Trophoblast cell (in vitro differentiated cells and primary cell): ENCODE measurements at regions not wholly inside any gene's neighbourhood (a gene's known extent, or its start where the extent isn't known, plus 50 kb on each side); places are given as distances from the start of the nearest gene placed in this dataset.

Experiments
- DNase-seq, 2 donors: peaks; one replicate each; pipeline ENCODE4 v3.0.0-alpha.2; 2016
- H2AFZ ChIP-seq: 2 replicates; pipeline ENCODE4 v1.6.1; 2013; ENCODE audit warnings: low read length, moderate library complexity, mild to moderate bottlenecking; ENCODE audit not compliant: insufficient read depth, poor library complexity
- H2AK5ac ChIP-seq: 2 replicates; pipeline ENCODE4 v1.6.1; 2013; ENCODE audit warnings: mild to moderate bottlenecking, low read length
- H2BK120ac ChIP-seq: 2 replicates; pipeline ENCODE4 v1.6.1; 2013; ENCODE audit warnings: low read length, mild to moderate bottlenecking, moderate library complexity; ENCODE audit not compliant: insufficient read depth, poor library complexity
- H2BK12ac ChIP-seq: 2 replicates; pipeline ENCODE4 v1.6.1; 2013; ENCODE audit warnings: mild to moderate bottlenecking, low read length, moderate library complexity
- H2BK5ac ChIP-seq: 2 replicates; pipeline ENCODE4 v1.6.1; 2013; ENCODE audit warnings: low read length, low read depth, moderate library complexity, mild to moderate bottlenecking; ENCODE audit not compliant: poor library complexity
- H3K14ac ChIP-seq: 2 replicates; pipeline ENCODE4 v1.6.1; 2013; ENCODE audit warnings: mild to moderate bottlenecking, low read length
- H3K18ac ChIP-seq: 2 replicates; pipeline ENCODE4 v1.6.1; 2013; ENCODE audit warnings: mild to moderate bottlenecking, low read length
- H3K23ac ChIP-seq: 2 replicates; pipeline ENCODE4 v1.6.1; 2013; ENCODE audit warnings: low read length
- H3K27ac ChIP-seq: 2 replicates; pipeline ENCODE4 v1.5.1; 2013; ENCODE audit warnings: low read depth, mild to moderate bottlenecking, inconsistent platforms, low read length, moderate library complexity
- H3K27me3 ChIP-seq: 2 replicates; pipeline ENCODE4 v1.6.1; 2013; ENCODE audit warnings: inconsistent platforms, mild to moderate bottlenecking, low read length, moderate library complexity; ENCODE audit not compliant: insufficient read depth
- H3K36me3 ChIP-seq, 2 experiments: 1 replicate in 1 of 2; 2 replicates in 1 of 2; pipeline ENCODE4 v1.6.1; 2013; ENCODE audit warnings: low read length in 2 of 2, mild to moderate bottlenecking in 2 of 2, moderate library complexity in 1 of 2; ENCODE audit not compliant: insufficient read depth in 2 of 2, control insufficient read depth in 1 of 2
- H3K4ac ChIP-seq: 2 replicates; pipeline ENCODE4 v1.6.1; 2013; ENCODE audit warnings: low read depth, mild to moderate bottlenecking, low read length, moderate library complexity
- H3K4me1 ChIP-seq, 2 experiments: 1 replicate in 1 of 2; 2 replicates in 1 of 2; pipeline ENCODE4 v1.6.1; 2013; ENCODE audit warnings: low read length in 2 of 2, mild to moderate bottlenecking in 2 of 2, moderate library complexity in 1 of 2; ENCODE audit not compliant: insufficient read depth in 2 of 2, control insufficient read depth in 1 of 2
- H3K4me2 ChIP-seq: 2 replicates; pipeline ENCODE4 v1.6.1; 2013; ENCODE audit warnings: inconsistent platforms, mild to moderate bottlenecking, low read length, moderate library complexity
- H3K4me3 ChIP-seq: 2 replicates; pipeline ENCODE4 v1.5.1; 2013; ENCODE audit warnings: mild to moderate bottlenecking, low read depth, low read length, inconsistent platforms
- H3K79me1 ChIP-seq: one replicate; pipeline ENCODE4 v1.6.1; 2013; ENCODE audit warnings: low read length
- H3K79me2 ChIP-seq: 2 replicates; pipeline ENCODE4 v1.6.1; 2013; ENCODE audit warnings: low read length, mild to moderate bottlenecking; ENCODE audit not compliant: control insufficient read depth, insufficient read depth, poor library complexity
- H3K9ac ChIP-seq: 2 replicates; pipeline ENCODE4 v1.6.1; 2013; ENCODE audit warnings: mild to moderate bottlenecking, low read length
- H3K9me3 ChIP-seq: 2 replicates; pipeline ENCODE4 v1.6.1; 2013; ENCODE audit warnings: low read depth, mild to moderate bottlenecking, control low read depth, inconsistent platforms, low read length; ENCODE audit not compliant: insufficient read depth
- H4K12ac ChIP-seq: 2 replicates; pipeline ENCODE4 v1.6.1; 2013; ENCODE audit warnings: low read depth, mild to moderate bottlenecking, low read length, moderate library complexity
- H4K8ac ChIP-seq: 2 replicates; pipeline ENCODE4 v1.6.1; 2013; ENCODE audit warnings: low read depth, mild to moderate bottlenecking, low read length, moderate library complexity
- H4K91ac ChIP-seq: one replicate; pipeline ENCODE4 v1.6.1; 2013; ENCODE audit warnings: low read depth, mild to moderate bottlenecking, low read length, moderate library complexity
- WGBS: extraction: QIAGEN DNeasy Blood & Tissue Kit; methylation state at CpG from one replicate; pipeline ENCODE4 v1.1.7; 2013; ENCODE audit warnings: missing lambda C conversion rate; ENCODE audit not compliant: insufficient read length, insufficient coverage; ENCODE audit errors: extremely low coverage; 5-methylcytosine and 5-hydroxymethylcytosine counted together

- no peak overlapping the region for H2AFZ ChIP-seq
- H3K4ac ChIP-seq: no peak overlapping the region
- no peak overlapping the region for H3K9ac ChIP-seq
- H3K27ac ChIP-seq: no peak overlapping the region
- no peak overlapping the region for H4K91ac ChIP-seq
- H4K12ac ChIP-seq: no peak overlapping the region
- 100% methylated on average over 2 of the region's 2 CpGs for WGBS
- H3K79me2 ChIP-seq: no peaks in the 10 kb centered on the region
- H3K79me1 ChIP-seq: no peaks in the 10 kb centered on the region
- no peak overlapping the region for H2BK120ac ChIP-seq
- H3K4me1 ChIP-seq: no peaks in the 10 kb centered on the region
- H2BK12ac ChIP-seq: no peak overlapping the region
- no peak overlapping the region for H3K18ac ChIP-seq
- no peak overlapping the region for H4K8ac ChIP-seq
- H3K36me3 ChIP-seq: no peaks in the 10 kb centered on the region
- H2AK5ac ChIP-seq: no peak overlapping the region
- H3K23ac ChIP-seq: peak overlapping the region; percentile 70
- H3K27me3 ChIP-seq: no peaks in the 10 kb centered on the region
- peaks cover 13% of the 10 kb centered on the region for H3K9me3 ChIP-seq
- no peak overlapping the region for H3K4me3 ChIP-seq
- H3K4me2 ChIP-seq: no peak overlapping the region
- H3K14ac ChIP-seq: no peak overlapping the region
- DNase-seq: no peak
- no peak overlapping the region for H2BK5ac ChIP-seq
Observed at GRCh38 chr5:160504906-160505305, 83.3 kb downstream of the PTTG1 start.

- Histone ChIP-seq H3K23ac (no peak overlapping the region), H4K12ac (no peak overlapping the region), H3K79me2 (no peaks in the 10 kb centered on the region), H3K27ac (no peak overlapping the region), H3K27me3 (no peaks in the 10 kb centered on the region), H3K9ac (no peak overlapping the region), H4K91ac (no peak overlapping the region), H3K79me1 (no peaks in the 10 kb centered on the region), H3K18ac (no peak overlapping the region), H3K4me3 (no peak overlapping the region), H3K4me2 (no peak overlapping the region), H2BK120ac (no peak overlapping the region), H2AK5ac (no peak overlapping the region), H3K36me3 (no peaks in the 10 kb centered on the region), H4K8ac (no peak overlapping the region), H3K14ac (no peak overlapping the region), H2BK12ac (no peak overlapping the region), H3K4ac (no peak overlapping the region), H3K4me1 (no peaks in the 10 kb centered on the region), H2AFZ (no peak overlapping the region), H3K9me3 (peaks cover 13% of the 10 kb centered on the region), H2BK5ac (no peak overlapping the region)
- peak; percentile 36 to 77 for DNase-seq
- no CpG with 5 or more reads among the region's 18 CpGs for WGBS
Observed at GRCh38 chr5:160506006-160507004, 84.7 kb downstream of the PTTG1 start.

DNA sequence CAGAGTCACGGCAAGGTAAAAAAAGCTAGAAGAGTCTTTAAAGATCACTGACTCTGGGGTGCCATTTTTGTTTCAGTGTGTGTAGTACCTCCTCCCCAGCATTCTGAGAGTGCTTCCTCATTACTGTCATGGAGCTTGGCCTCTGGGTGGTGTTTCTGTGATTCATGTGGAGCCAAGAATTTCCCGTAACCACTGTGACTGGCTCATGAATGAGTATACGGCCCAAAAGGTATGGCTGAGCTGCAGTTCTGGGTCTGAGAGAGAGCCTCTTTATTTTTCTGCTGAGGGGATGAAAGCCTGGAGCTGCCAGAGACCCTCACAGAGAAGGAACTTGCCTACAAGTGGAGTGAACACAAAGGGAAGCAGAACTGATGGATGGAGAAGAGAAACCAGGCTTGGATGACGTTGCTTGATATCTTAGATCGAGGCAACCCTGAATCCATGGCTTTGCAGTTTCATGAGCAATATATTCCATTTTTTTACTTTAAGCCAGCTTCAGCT lies 85.6 kb downstream of the PTTG1 start:
- Histone ChIP-seq H2AFZ (no peak overlapping the region), H3K4me2 (no peak overlapping the region), H3K4me1 (no peaks in the 10 kb centered on the region), H3K4ac (no peak overlapping the region), H4K8ac (no peak overlapping the region), H2BK5ac (no peak overlapping the region), H3K9me3 (peaks cover 13% of the 10 kb centered on the region), H3K4me3 (no peak overlapping the region), H3K79me1 (no peaks in the 10 kb centered on the region), H3K9ac (no peak overlapping the region), H3K36me3 (no peaks in the 10 kb centered on the region), H3K14ac (no peak overlapping the region), H3K23ac (no peak overlapping the region), H2BK120ac (no peak overlapping the region), H3K18ac (no peak overlapping the region), H3K79me2 (no peaks in the 10 kb centered on the region), H4K12ac (no peak overlapping the region), H2AK5ac (no peak overlapping the region), H3K27me3 (no peaks in the 10 kb centered on the region), H4K91ac (no peak overlapping the region), H2BK12ac (no peak overlapping the region), H3K27ac (no peak overlapping the region)
- WGBS: no CpG with 5 or more reads among the region's 5 CpGs
- DNase-seq: peak; percentile 48 to 64

GRCh38 chr5:160508780-160509361 lies 87.2 kb downstream of the PTTG1 start:
- H2AFZ ChIP-seq: no peak overlapping the region
- H4K91ac ChIP-seq: no peak overlapping the region
- no peak overlapping the region for H3K27ac ChIP-seq
- no peaks in the 10 kb centered on the region for H3K4me1 ChIP-seq
- H3K4ac ChIP-seq: no peak overlapping the region
- H2BK12ac ChIP-seq: no peak overlapping the region
- H3K36me3 ChIP-seq: no peaks in the 10 kb centered on the region
- H3K14ac ChIP-seq: no peak overlapping the region
- H4K8ac ChIP-seq: no peak overlapping the region
- H3K4me2 ChIP-seq: no peak overlapping the region
- H3K18ac ChIP-seq: no peak overlapping the region
- no peak overlapping the region for H4K12ac ChIP-seq
- no peaks in the 10 kb centered on the region for H3K79me2 ChIP-seq
- H3K79me1 ChIP-seq: no peaks in the 10 kb centered on the region
- no peak overlapping the region for H2BK5ac ChIP-seq
- H2AK5ac ChIP-seq: no peak overlapping the region
- H3K23ac ChIP-seq: no peak overlapping the region
- no peaks in the 10 kb centered on the region for H3K27me3 ChIP-seq
- no CpG with 5 or more reads among the region's 9 CpGs for WGBS
- H3K9me3 ChIP-seq: peaks cover 13% of the 10 kb centered on the region
- H3K9ac ChIP-seq: no peak overlapping the region
- H2BK120ac ChIP-seq: no peak overlapping the region
- no peak overlapping the region for H3K4me3 ChIP-seq
- peak; percentile 90 to 95 for DNase-seq
